MM.1S (cell line): ENCODE measurements at regions not wholly inside any gene's neighbourhood (a gene's known extent, or its start where the extent isn't known, plus 50 kb on each side); places are given as distances from the start of the nearest gene placed in this dataset.

Experiments used
- DNase-seq: peaks from one replicate; pipeline ENCODE4 v3.0.0-alpha.2; 2015
- H2AFZ ChIP-seq: fragments of 300-600 bp; sonication (generic); 2 replicates; pipeline ENCODE4 v1.6.0; 2016; ENCODE audit warnings: antibody characterized with exemption, low read length
- H3F3A ChIP-seq: fragments of 300-600 bp; sonication (generic); 2 replicates; pipeline ENCODE4 v1.6.1; 2016; ENCODE audit warnings: mild to moderate bottlenecking, antibody characterized with exemption, low read length, moderate library complexity, mixed read lengths; ENCODE audit not compliant: insufficient read depth
- H3K27ac ChIP-seq: fragments of 300-600 bp; sonication (generic); 2 replicates; pipeline ENCODE4 v1.5.1; 2016; ENCODE audit warnings: mild to moderate bottlenecking, low read length
- H3K27me3 ChIP-seq: fragments of 300-600 bp; sonication (generic); replicated peaks from 2 replicates; pipeline ENCODE4 v1.6.0; 2016; ENCODE audit warnings: low read length; ENCODE audit not compliant: insufficient read depth
- H3K36me3 ChIP-seq: fragments of 300-600 bp; sonication (generic); replicated peaks from 2 replicates; pipeline ENCODE4 v1.6.1; 2016; ENCODE audit warnings: mild to moderate bottlenecking, low read length, mixed read lengths; ENCODE audit not compliant: insufficient read depth
- H3K4me1 ChIP-seq: fragments of 300-600 bp; sonication (generic); 2 replicates; pipeline ENCODE4 v1.6.1; 2016; ENCODE audit warnings: low read length, mixed read lengths
- H3K4me2 ChIP-seq: fragments of 300-600 bp; sonication (generic); 2 replicates; pipeline ENCODE4 v1.6.0; 2016; ENCODE audit warnings: low read depth, low read length
- H3K4me3 ChIP-seq: fragments of 300-600 bp; sonication (generic); 2 replicates; pipeline ENCODE4 v1.5.1; 2016; ENCODE audit warnings: low read length, mixed read lengths
- H3K79me2 ChIP-seq: fragments of 300-600 bp; sonication (generic); 2 replicates; pipeline ENCODE4 v1.6.1; 2016; ENCODE audit warnings: mixed run types, low read length, mixed read lengths
- H3K9ac ChIP-seq: fragments of 300-600 bp; sonication (generic); 2 replicates; pipeline ENCODE4 v1.6.1; 2016; ENCODE audit warnings: low read length, mixed read lengths
- H3K9me2 ChIP-seq: fragments of 300-600 bp; sonication (generic); replicated peaks from 2 replicates; pipeline ENCODE4 v1.6.1; 2016; ENCODE audit warnings: mild to moderate bottlenecking, low read length, mixed read lengths; ENCODE audit not compliant: insufficient read depth
- H3K9me3 ChIP-seq: fragments of 300-600 bp; sonication (generic); replicated peaks from 2 replicates; pipeline ENCODE4 v1.6.1; 2016; ENCODE audit warnings: mild to moderate bottlenecking, low read length, mixed read lengths; ENCODE audit not compliant: insufficient read depth
- H4K20me1 ChIP-seq: fragments of 300-600 bp; sonication (generic); 2 replicates; pipeline ENCODE4 v1.6.1; 2016; ENCODE audit warnings: mild to moderate bottlenecking, low read length, moderate library complexity, mixed read lengths; ENCODE audit not compliant: insufficient read depth
- EZH2 ChIP-seq: fragments of 300-600 bp; sonication (generic); optimal IDR thresholded peaks from 2 replicates; pipeline ENCODE3; 2017; ENCODE audit warnings: low read depth, mild to moderate bottlenecking, antibody characterized with exemption, low read length, mixed read lengths
- EZH2phosphoT487 ChIP-seq: fragments of 300-600 bp; sonication (generic); IDR thresholded peaks from 2 replicates; pipeline ENCODE4 v1.6.1; 2018; ENCODE audit warnings: antibody characterized with exemption, low read length
- TF ChIP-seq, protein P1 (sequence below): fragments of 300-600 bp; sonication (generic); IDR thresholded peaks from 2 replicates; pipeline ENCODE4 v1.5.1; 2016; ENCODE audit warnings: antibody characterized with exemption, low read length, mixed read lengths

- Histone ChIP-seq H3K9me2 (no peaks in the 10 kb centered on the region), H3K4me2 (no peak overlapping the region), H3K27ac (no peak overlapping the region)
These were observed 386.3 kb downstream of the USP25 start for GRCh38 chr21:16116069-16116468.

DNA sequence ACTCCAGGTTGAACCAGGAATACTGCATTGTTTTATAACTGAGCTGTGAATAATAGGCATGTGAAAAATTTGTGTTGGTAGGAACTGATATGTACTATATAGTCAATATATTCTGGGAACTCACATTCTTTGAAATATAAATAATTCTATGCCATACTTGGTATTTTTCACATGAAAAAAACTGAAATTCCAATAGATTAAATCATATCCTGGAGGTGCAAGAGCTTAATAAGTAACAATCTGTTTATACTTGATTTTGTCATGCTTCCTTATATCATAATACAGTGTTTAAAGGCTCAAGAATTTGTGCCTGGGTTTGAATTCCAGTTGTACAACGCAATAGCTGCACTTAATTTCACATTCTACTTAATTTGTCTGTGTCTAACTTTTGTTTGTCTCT is 387.0 kb downstream of the USP25 start:
- no peak overlapping the region for H3K27ac ChIP-seq
- no peaks in the 10 kb centered on the region for H3K9me3 ChIP-seq
- H3K27me3 ChIP-seq = no peaks in the 10 kb centered on the region
- DNase-seq = no peak
- H3K79me2 ChIP-seq = no peaks in the 10 kb centered on the region
- H3K36me3 ChIP-seq = no peaks in the 10 kb centered on the region; the same call in 1 of the 2 replicates
- no peaks in the 10 kb centered on the region for H3K9me2 ChIP-seq
- H3K4me2 ChIP-seq = no peak overlapping the region
- TF ChIP-seq, protein P1, sequence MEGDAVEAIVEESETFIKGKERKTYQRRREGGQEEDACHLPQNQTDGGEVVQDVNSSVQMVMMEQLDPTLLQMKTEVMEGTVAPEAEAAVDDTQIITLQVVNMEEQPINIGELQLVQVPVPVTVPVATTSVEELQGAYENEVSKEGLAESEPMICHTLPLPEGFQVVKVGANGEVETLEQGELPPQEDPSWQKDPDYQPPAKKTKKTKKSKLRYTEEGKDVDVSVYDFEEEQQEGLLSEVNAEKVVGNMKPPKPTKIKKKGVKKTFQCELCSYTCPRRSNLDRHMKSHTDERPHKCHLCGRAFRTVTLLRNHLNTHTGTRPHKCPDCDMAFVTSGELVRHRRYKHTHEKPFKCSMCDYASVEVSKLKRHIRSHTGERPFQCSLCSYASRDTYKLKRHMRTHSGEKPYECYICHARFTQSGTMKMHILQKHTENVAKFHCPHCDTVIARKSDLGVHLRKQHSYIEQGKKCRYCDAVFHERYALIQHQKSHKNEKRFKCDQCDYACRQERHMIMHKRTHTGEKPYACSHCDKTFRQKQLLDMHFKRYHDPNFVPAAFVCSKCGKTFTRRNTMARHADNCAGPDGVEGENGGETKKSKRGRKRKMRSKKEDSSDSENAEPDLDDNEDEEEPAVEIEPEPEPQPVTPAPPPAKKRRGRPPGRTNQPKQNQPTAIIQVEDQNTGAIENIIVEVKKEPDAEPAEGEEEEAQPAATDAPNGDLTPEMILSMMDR = no peak
- TF ChIP-seq EZH2phosphoT487 (no peak), EZH2 (no peak)
- no peak overlapping the region for H3K4me3 ChIP-seq
- no peaks in the 10 kb centered on the region for H3F3A ChIP-seq
- no peaks in the 10 kb centered on the region; the same call in 1 of the 2 replicates for H4K20me1 ChIP-seq
- H3K9ac ChIP-seq = no peak overlapping the region
- no peak overlapping the region for H2AFZ ChIP-seq
- H3K4me1 ChIP-seq = no peaks in the 10 kb centered on the region

More at GRCh38 chr21:16116069-16116468, 386.3 kb downstream of the USP25 start:
- Histone ChIP-seq H3K9me3 (no peaks in the 10 kb centered on the region), H3K9ac (no peak overlapping the region), H2AFZ (no peak overlapping the region), H3K79me2 (no peaks in the 10 kb centered on the region), H3K27me3 (no peaks in the 10 kb centered on the region), H3K4me3 (no peak overlapping the region), H4K20me1 (no peaks in the 10 kb centered on the region; the same call in 1 of the 2 replicates), H3F3A (no peaks in the 10 kb centered on the region), H3K36me3 (no peaks in the 10 kb centered on the region; the same call in 1 of the 2 replicates), H3K4me1 (no peaks in the 10 kb centered on the region)
- DNase-seq = no peak
- TF ChIP-seq EZH2phosphoT487 = no peak
- TF ChIP-seq, protein P1 = no peak
- no peak for TF ChIP-seq EZH2

- Histone ChIP-seq H3K4me2 (no peak overlapping the region), H3K9me3 (no peaks in the 10 kb centered on the region), H3K4me1 (no peaks in the 10 kb centered on the region), H3K9ac (no peak overlapping the region), H3K36me3 (no peaks in the 10 kb centered on the region; the same call in 1 of the 2 replicates), H2AFZ (no peak overlapping the region), H3K9me2 (no peaks in the 10 kb centered on the region), H3K4me3 (no peak overlapping the region), H3K27me3 (no peaks in the 10 kb centered on the region), H4K20me1 (no peaks in the 10 kb centered on the region; the same call in 1 of the 2 replicates), H3F3A (no peaks in the 10 kb centered on the region), H3K27ac (no peak overlapping the region), H3K79me2 (no peaks in the 10 kb centered on the region)
- TF ChIP-seq, protein P1 = no peak
- TF ChIP-seq EZH2 (no peak), EZH2phosphoT487 (no peak)
- no peak for DNase-seq
These were observed 387.5 kb downstream of the USP25 start for GRCh38 chr21:16117331-16117730.
